LoVo (cell line): ENCODE measurements at regions not wholly inside any gene's neighbourhood (a gene's known extent, or its start where the extent isn't known, plus 50 kb on each side); places are given as distances from the start of the nearest gene placed in this dataset.
A peak's percentile ranks its signal among the peaks of the same experiment; 100 is the strongest.

Source experiments
- DNase-seq: peaks from one replicate; pipeline ENCODE4 v3.0.0-alpha.2; 2016; ENCODE audit warnings: low spot score

DNA sequence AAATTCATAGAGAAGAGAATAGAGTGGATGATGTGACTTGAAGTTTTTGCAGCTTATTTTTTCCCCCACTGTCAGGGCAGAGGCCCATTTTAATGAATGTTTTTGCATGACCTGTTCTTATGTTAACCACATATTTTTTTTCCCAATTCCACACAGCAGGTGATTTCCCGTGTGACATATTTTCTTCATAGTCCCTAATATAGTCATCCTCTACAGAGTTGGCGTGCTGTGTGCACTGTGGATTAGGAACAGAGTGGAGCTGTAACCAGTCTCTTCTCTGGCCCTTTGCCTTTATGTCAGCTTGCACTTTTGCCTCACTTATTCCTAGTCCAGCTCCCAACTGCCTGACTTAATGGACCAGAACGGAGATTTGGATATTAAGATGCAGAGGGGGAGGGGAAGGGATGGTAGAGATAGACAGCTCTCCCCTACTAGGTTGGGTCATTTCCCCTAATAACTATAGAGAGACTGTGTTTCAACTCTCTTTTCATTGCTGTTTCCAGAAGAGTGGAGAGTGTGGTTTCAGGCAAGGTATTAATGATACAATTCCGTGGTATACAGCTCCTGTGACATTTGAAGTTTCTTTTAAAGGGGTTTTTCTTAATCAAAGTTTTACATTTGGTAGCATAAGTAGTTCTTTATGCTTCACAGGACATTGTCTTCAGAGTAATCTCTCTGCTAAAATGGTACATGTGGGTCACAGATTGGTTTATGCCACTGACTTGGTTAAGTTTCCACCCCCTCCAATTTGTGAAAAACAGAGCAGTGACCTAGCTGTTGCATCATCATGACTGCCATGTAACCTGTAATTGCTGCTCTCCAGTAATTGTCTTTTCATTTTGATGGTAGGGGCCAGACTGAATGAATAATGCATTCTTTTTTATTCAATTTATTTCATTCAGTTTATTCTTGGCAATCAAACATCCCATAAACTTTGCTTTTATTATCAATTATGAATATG is 161.3 kb downstream of the HAUS1 start:
- DNase-seq: no peak

DNA sequence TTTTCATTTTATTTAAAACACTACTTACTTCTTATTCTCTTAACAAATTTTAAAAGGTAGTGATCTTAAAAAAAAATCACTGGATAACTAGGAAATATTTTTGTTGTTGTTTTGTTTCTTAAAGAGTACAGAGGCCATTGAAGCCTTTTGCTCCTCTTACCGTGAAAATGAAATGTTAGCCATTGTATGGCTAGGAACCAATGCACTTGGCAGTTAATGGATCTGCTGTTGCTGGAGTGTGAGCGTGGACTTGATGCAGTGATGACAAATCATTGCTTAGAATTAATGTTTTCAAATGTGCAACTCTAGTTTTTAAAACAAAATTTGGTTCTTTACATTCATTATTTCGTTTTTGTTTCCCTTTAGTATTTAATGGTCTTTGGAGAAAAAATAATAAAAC is 162.3 kb downstream of the HAUS1 start:
- no peak for DNase-seq

DNA sequence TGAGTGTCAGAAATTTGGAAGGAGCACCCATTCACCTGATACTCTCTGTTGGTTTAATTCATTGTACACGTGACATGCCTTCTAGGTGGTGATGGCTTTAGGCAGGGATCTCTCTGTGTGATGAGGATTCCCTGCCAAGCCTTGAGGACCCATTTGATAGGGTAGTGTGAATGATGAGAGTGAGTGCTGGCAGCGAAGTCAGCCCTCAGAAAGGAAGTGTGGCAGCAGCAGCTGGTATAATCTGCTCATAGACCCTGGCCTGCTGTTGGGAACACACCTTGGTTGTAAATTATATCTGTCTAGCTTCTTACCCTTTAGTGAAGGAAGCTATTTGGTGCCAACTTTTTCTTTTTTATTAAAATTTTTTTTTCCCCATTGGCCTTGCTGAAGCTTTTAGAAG is 164.5 kb downstream of the HAUS1 start:
- no peak for DNase-seq

DNA sequence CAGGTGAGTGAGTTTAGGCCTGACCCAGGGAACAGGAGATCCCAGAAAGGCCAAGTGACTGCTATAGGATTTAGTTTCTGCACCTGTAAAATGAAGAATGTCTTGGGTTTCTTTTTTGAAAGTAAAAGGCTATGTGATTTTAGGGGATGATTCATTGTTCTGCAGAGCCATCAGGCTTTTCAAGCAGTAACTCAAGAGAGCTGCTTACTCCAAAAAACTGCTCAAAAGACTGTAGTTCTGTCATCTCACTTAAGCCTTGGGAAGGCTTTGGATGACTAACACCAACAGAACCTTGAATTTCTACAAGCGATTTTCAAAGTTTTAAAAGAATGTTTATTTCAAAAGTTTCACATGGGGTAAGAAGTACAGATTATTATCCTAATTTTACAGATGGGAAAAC is 165.1 kb downstream of the HAUS1 start:
- no peak for DNase-seq

DNA sequence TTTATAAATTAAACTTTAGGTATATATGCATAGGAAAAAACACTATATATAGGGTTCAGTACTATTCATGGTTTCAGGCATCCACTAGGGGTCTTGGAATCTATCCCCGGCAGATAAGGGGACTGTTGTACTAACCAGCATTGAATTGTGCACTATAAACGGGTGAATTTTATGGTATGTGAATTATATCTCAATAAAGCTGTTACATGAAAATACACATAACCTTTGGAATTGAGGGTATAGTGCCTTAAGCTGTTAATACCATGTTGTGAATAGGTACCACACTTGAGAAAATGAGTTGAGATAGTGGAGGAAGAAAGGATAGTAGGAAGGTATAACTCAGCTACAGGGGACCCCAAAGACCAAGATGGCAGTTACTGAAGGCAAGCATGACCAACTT is 167.3 kb downstream of the HAUS1 start:
- no peak for DNase-seq

DNA sequence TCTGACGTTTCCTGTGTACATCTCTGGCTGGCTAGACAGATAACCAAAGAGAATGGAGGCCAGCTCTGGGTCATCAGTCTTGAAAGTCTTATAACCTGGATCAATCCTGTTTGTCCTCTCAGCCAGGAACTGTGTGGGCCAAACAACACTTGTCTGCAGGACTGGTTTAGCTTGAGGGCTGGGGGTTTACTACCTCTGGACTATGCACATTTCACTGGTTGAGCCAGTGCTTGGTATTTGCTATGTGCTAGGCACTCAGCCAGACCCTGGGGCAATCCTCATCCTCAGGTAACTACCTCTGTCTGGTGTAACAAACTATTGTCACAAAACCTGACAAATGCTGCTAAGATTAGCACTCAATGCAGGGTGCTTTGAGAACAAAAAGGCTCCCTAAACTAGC is 169.7 kb downstream of the HAUS1 start:
- no peak for DNase-seq

DNA sequence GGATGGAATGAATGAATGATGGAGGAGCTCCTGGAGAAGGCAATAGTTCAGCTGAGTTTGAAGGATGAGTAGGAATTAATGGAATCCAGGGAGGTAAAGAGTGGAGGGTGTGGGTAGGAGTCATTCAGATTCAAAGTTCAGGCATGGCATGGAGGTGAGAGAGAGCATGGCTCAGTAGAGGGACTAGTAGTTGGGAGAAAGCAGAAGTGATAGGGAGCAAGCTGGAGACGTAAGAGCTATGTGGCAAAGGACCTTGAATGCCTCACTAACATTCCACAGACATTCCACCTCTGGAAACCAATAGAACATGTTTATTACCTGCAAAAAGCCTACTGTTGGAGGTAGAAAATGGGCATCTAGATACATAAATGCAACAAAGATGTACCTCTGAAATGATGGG is 170.1 kb downstream of the HAUS1 start:
- DNase-seq: no peak

DNA sequence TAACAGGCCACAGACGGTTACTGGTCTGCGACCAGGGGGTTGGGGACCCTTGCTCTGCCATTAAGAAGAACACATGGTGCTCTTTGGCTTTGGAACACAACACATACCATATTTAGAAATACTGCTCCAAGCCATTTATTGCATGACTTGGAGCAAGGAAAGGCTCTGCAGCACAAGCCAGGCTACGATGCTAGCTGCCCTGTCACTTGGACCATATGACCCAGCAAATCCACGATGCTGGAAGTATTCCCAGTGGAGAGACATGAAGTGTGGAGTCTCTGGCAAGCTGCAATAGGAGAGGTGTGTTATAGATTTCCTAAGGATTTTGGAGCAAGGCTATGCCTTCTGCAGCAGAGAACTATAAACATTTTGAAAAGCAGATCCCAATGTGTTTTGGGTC is 171.2 kb downstream of the HAUS1 start:
- DNase-seq: no peak

DNA sequence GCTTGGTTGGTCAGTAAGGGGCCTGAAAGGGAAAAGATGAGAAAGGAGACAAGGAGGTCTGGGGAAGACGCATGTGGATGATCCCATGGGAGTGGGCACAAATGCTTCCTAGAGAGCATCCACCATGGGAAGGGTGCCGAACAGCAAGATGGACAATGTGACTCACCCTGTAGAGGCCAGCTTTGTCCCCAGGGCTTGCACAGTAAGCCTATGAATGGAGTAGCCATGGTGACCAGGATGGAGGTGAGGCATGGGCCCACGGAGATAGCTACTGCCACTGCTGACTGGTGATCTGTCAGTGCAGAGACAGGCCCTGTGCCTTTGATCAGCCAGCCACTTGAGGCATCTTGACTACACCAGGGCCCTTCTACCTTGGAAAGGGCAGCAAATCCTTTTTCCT is 172.6 kb downstream of the HAUS1 start:
- no peak for DNase-seq

DNA sequence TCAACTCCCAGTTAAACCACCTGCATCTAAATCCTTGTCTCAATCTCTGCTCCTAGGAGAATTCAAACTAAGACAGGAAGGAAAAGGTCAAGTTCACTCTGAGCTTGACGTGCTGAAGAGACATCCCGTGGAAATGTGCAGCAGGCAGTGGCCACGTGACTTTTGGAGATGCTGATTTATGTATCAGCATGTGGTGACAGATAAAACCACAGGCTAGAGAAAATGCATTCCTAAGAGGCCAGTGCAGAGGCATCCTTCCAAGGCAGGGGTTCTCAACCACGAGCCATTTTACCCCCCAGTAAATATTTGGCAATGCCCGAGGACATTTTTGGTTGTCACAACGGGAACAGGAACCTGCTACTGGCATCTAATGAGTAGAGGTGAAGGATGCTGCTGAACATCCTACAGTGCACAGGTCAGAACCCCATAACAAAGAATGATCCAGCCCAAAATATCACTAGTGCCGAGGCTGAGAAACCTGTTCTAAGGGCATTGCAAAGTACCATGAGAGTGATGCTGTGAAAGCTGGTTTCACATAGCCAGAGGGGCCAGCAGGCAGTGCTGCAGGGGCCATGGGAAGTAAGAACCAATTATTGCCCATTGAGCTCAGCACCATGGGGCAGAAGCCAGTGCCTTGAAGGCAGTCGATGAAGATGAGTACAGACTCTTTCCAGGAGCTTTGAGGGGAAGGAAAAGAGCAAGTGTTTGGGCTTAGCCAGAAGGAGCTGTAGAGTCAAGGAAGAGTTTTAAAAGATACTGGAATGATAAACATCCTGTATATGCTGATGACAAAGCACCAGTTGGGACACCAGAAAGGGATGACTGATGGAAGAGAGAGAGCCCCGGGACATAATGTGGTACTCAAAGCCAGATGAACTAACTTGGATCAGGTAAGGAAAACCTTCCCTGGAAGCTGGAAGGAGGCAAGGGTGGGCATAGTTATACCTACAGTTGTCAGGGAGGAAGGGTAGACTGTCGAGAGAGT is 174.6 kb downstream of the HAUS1 start:
- no peak for DNase-seq

DNA sequence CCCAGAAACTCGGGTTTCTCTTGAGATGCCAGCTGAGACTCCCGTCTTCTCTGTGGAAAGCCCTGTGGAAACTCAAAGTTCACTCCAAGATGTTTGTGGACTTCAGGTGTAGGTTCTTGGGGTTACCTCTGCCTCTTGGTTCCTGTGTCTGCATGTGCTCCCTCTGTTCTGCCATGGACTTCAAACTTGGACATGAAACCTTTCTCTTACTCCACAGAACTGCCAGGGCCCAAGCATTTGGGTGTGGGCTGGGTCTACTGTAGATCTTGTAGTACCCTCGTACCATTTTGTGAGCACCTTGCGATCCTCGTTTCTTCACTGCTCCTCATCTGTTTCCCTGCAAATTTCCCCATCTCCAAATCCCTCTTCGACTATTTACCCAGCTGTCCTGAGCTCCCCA is 175.5 kb downstream of the HAUS1 start:
- no peak for DNase-seq

DNA sequence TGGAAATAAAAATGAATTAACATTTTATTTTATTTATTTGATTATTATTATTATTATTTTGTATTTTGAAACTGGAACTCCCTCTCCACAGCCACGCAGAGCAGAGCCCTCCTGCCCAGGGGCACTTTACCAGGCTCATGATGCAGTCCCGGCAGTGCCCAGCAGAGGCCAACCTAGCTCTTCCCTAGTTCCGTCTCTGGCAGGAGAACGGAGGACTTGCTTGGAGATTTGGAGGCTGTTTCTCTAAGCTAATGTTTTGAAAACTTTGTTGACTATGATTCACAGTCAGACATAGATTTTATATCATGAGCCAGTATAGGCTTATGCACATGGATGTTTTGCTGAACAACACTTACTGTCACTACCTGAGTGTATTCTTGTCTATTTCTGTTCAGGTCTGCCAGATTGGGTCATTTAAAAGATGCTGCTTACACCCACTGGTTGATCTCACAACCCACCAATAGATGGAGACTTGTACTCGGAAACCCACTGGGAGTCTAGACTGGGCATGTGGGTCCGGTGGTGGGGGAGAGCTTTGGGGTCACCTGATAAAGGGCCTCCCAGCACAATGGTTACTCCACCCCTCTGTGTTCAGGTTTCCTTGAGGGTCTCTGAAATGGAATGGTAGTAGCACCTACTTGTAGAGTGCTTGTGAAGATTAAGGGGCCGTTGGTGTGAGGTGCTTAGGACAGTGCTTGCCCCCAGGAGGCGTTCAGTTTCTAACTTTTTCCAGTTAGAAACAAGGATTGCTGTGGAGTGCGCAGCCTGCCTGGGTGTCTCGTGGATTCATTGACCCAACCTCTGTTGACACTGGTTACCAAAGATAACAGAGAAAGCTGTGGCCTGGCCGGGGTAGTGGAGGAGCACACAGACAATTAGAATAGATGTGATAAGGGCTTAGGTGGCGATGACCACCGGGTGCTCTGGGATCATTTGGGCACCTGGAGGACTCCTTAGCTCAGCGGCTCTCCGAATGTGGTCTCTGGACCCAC is 177.3 kb downstream of the HAUS1 start:
- peak; percentile 51 for DNase-seq

DNA sequence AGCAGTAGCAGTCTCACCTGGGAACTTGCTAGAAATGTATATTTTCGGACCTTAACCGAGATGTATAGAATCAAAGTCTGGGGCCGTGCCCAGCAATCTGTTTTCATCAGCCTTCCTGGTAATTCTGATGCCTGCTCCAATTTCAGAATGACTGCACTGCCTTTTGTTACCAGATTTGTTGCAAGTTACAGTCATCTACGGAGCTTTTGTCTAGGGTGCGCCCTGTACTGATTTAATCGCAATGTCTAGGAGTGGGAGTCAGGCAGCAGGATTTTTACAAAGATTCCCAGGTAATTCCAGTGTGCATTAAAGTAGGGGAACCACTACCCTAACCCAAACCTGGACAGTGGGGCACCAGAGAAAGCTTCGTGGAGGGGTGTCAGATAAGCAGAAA is 178.0 kb downstream of the HAUS1 start:
- DNase-seq: no peak

DNA sequence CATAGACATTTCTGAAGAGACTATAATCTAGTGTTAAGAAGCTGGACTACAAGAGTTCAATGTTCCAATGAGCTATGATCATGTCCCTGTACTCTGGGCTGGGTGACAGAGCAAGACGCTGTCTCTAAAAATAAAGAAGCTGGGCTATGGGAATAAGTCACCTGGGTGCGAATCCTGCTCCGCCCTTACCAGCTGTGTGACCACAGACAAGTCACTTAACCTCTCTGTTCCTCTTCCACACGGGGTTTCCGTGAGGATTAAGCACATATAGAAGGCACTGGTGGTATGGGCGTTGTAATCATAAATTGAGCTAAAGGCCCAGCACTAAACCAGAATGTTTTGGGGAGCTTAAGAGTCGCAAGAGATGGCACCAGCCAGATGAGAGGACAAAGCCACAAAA is 178.5 kb downstream of the HAUS1 start:
- no peak for DNase-seq

DNA sequence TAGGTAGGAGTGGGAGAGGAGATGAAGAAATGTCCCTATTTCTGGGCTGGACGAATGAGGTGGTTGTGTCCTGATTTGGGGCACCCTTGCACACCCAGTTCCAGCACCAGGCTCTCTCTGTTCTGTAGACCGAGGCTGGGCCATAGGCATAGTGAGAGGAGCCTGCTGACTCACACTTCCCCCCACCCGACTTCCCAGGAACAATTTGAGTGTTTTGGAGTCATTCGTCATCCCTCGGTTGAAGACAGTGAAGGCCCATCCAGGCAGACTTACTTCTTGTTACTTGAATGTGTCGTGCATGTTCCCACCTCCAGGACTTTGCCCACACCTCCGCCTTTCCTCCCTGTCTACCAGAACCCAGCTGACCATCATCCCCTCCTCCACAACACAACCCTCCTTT is 179.1 kb downstream of the HAUS1 start:
- no peak for DNase-seq

DNA sequence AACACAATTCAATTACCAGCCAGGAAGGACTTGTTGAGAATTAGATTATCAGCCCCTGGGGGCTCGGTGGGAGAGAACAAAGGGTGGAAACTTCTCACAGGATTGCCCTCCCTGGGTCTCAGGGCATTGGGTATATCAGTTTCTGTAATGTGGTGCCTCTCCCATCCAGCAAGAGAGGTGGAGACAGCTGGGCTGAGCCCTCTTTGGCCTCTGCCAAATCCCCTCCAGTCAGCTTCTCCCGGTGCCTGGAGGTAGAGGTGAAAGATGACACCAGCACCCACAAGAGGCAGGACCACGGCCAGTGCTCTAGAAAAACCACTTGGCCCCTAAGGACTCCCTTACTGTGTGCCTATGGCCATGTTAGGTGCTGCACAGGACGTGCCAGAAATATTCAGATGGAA is 179.7 kb downstream of the HAUS1 start:
- DNase-seq: no peak

DNA sequence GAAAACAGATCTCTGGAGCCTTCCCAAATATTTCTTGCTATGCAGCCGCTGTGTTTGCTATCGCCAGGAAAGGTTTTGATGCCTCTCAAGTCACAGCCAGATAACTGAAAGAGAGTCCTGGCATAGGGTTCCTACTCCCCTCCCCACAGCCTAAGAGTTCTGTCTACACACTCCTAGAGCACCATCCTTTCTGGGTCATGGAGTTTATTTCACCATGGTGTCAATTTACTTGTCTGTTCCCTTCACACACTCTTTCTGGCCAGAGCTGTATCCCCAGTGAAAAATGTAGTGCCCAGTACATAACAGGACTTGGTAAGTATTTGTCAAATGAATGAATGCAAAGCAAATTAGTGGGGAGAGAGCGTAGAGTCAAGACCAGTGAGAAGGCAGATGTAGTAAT is 185.3 kb downstream of the HAUS1 start:
- no peak for DNase-seq

DNA sequence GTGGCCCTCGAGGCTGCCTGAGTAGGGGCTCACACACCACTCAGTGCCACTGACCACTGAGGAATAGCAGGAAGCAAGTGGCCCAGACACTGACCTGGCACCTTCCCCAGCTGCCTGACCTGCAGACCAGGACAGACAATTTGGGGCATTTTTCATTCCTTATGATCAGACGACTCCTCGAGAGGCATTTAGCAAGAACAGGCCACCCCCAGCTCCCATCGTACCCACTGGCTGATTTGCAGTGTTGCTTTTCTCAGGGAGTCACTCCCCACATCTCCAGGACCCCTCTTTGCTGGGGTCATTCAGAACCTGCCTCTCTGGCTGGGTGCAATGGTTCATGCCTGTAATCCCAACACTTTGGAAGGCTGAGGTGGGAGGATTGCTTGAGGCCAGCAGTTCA is 185.7 kb downstream of the HAUS1 start:
- DNase-seq: no peak

DNA sequence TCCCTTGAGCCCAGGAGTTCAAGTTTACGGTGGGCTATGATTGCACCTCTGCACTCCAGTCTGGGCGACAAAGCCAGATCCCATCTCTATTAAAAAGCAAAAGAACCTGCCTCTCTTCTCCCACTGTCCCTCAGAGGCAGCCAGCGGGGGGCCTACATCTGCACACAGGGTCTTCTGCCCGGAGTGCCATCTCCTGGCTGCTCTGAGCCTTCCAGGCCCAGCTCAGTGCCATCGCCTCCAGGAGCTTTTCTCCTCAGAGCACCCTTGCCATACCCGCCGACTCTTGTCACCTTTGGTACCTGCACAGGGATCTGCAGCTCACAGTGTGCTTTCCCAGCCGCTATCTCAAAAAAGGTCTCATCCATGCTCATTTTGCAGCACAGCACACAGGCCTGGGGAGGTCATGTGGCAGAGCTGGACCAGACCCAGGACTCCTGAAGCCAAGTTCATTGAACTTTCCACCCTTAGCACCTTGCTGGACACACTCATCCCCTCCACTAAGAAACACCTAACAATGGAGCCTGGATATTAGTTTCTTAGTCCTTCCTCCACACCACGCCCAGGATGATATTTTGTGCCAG is 186.3 kb downstream of the HAUS1 start:
- DNase-seq: no peak

DNA sequence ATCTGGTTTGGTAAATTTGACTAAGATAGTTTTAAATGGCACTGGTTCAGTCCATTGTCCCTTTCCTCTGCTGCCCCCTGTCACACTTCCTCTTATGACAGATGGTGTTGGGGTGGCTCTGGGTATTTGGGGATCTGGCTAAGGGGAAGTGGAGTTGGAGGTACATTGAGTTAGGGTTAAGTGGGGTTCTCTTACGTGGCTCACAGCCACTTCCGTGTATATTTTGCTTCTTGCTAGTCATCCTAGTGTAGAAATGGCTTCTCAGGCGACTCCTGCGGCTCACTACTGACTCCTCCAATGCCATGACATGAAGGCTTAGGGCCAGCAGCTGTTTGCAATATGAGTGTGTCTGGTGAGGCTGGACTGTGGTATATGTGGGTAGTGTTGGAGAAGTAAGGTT is 187.0 kb downstream of the HAUS1 start:
- no peak for DNase-seq

DNA sequence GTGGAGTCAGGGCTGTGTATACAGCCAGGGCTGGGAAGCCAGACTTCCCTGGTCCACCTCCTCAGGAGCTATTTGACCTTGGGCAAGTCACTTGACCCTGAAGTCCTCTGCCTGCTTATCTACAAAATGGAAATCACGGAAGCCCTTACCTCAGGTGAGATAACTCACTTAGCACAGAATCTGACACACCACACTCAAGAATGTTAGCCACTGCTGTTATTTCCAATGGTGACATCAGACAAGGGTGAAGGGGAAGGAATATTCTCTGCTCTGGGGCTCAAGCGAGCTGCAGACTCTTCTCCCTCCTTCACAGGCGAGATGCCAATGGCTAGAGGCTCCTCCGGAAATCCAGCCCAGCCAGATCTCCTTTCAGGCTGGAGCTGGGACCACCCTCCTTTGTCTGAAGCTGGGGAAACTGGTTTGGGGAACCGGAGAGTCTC is 189.6 kb downstream of the HAUS1 start:
- peak; percentile 19 for DNase-seq
